H9 (cell line): ENCODE measurements at regions not wholly inside any gene's neighbourhood (a gene's known extent, or its start where the extent isn't known, plus 50 kb on each side); places are given as distances from the start of the nearest gene placed in this dataset.

Experiments used
- DNase-seq: peaks from one replicate; pipeline ENCODE4 v3.0.0-alpha.2; 2017
- H2AFZ ChIP-seq: one replicate; pipeline ENCODE4 v1.6.1; 2013; ENCODE audit warnings: mild to moderate bottlenecking, low read length, control low read depth, moderate library complexity
- H2AK5ac ChIP-seq: 2 replicates; pipeline ENCODE4 v1.6.1; 2013; ENCODE audit warnings: low read length, control low read depth, mixed read lengths; ENCODE audit not compliant: insufficient read length
- H2BK120ac ChIP-seq: one replicate; pipeline ENCODE4 v1.6.1; 2013; ENCODE audit warnings: low read depth, mild to moderate bottlenecking, low read length, control low read depth, inconsistent platforms; ENCODE audit not compliant: poor library complexity, severe bottlenecking
- H2BK12ac ChIP-seq: 2 replicates; pipeline ENCODE4 v1.6.1; 2013; ENCODE audit warnings: low read length, control low read depth, mixed read lengths, low read depth; ENCODE audit not compliant: insufficient read length
- H2BK15ac ChIP-seq: 2 replicates; pipeline ENCODE4 v1.6.1; 2013; ENCODE audit warnings: low read depth, low read length, control low read depth
- H2BK20ac ChIP-seq: one replicate; pipeline ENCODE4 v1.6.1; 2013; ENCODE audit warnings: low read depth, mild to moderate bottlenecking, low read length, control low read depth, inconsistent platforms; ENCODE audit not compliant: poor library complexity, severe bottlenecking
- H2BK5ac ChIP-seq: 2 replicates; pipeline ENCODE4 v1.6.1; 2013; ENCODE audit warnings: low read length, control low read depth, mixed read lengths; ENCODE audit not compliant: insufficient read length
- H3K14ac ChIP-seq: 2 replicates; pipeline ENCODE4 v1.6.1; 2013; ENCODE audit warnings: low read length, control low read depth; ENCODE audit not compliant: insufficient read depth
- H3K18ac ChIP-seq: 2 replicates; pipeline ENCODE4 v1.6.1; 2013; ENCODE audit warnings: low read depth, mild to moderate bottlenecking, mixed read lengths, low read length, control low read depth; ENCODE audit not compliant: insufficient read length
- H3K23ac ChIP-seq: 2 replicates; pipeline ENCODE4 v1.6.1; 2013; ENCODE audit warnings: low read length, control low read depth, mixed read lengths, low read depth; ENCODE audit not compliant: insufficient read length
- H3K23me2 ChIP-seq: 2 replicates; pipeline ENCODE4 v1.6.1; 2013; ENCODE audit warnings: low read depth, mild to moderate bottlenecking, mixed read lengths, low read length, control low read depth; ENCODE audit not compliant: insufficient read length, poor library complexity, severe bottlenecking
- H3K27ac ChIP-seq: 2 replicates; pipeline ENCODE4 v1.5.1; 2013; ENCODE audit warnings: low read length, control low read depth, mixed read lengths, low read depth; ENCODE audit not compliant: insufficient read length
- H3K27me3 ChIP-seq: 2 replicates; pipeline ENCODE4 v1.6.1; 2013; ENCODE audit warnings: low read length, control low read depth, inconsistent platforms; ENCODE audit not compliant: insufficient read depth
- H3K4ac ChIP-seq: 2 replicates; pipeline ENCODE4 v1.6.1; 2013; ENCODE audit warnings: low read depth, mild to moderate bottlenecking, control low read depth, inconsistent platforms, low read length, moderate library complexity
- H3K4me1 ChIP-seq: 2 replicates; pipeline ENCODE4 v1.6.1; 2013; ENCODE audit warnings: low read length, control low read depth, inconsistent platforms; ENCODE audit not compliant: insufficient read depth
- H3K4me2 ChIP-seq: 2 replicates; pipeline ENCODE4 v1.6.1; 2013; ENCODE audit warnings: low read length, control low read depth, mixed read lengths; ENCODE audit not compliant: insufficient read length, insufficient read depth
- H3K56ac ChIP-seq: 2 replicates; pipeline ENCODE4 v1.6.1; 2013; ENCODE audit warnings: low read depth, mild to moderate bottlenecking, mixed read lengths, low read length, control low read depth; ENCODE audit not compliant: insufficient read length
- H3K79me1 ChIP-seq: 2 replicates; pipeline ENCODE4 v1.6.1; 2013; ENCODE audit warnings: low read depth, mild to moderate bottlenecking, moderate library complexity, low read length, control low read depth, inconsistent platforms; ENCODE audit not compliant: insufficient read depth, poor library complexity, severe bottlenecking
- H3K79me2 ChIP-seq: 2 replicates; pipeline ENCODE4 v1.6.1; 2013; ENCODE audit warnings: low read length, control low read depth, inconsistent platforms; ENCODE audit not compliant: insufficient read depth
- H3K9ac ChIP-seq: 2 replicates; pipeline ENCODE4 v1.6.1; 2013; ENCODE audit warnings: low read length, control low read depth, mixed read lengths; ENCODE audit not compliant: insufficient read length; ENCODE audit errors: extremely low read depth
- H3K9me3 ChIP-seq: one replicate; pipeline ENCODE4 v1.6.1; 2013; ENCODE audit warnings: low read depth, low read length, inconsistent platforms; ENCODE audit not compliant: control insufficient read depth
- H3T11ph ChIP-seq: one replicate; pipeline ENCODE4 v1.6.1; 2013; ENCODE audit warnings: mild to moderate bottlenecking, low read length, control low read depth, inconsistent platforms
- H4K20me1 ChIP-seq: one replicate; pipeline ENCODE4 v1.6.1; 2013; ENCODE audit not compliant: control insufficient read depth, insufficient read length, insufficient read depth
- H4K5ac ChIP-seq: 2 replicates; pipeline ENCODE4 v1.6.1; 2013; ENCODE audit warnings: low read depth, mild to moderate bottlenecking, mixed read lengths, low read length, control low read depth; ENCODE audit not compliant: insufficient read length
- H4K8ac ChIP-seq: replicated peaks from 2 replicates; pipeline ENCODE4 v1.6.1; 2013; ENCODE audit warnings: low read length, control low read depth, mixed read lengths, low read depth; ENCODE audit not compliant: insufficient read length
- H4K91ac ChIP-seq: 2 replicates; pipeline ENCODE4 v1.6.1; 2013; ENCODE audit warnings: low read depth, mild to moderate bottlenecking, moderate library complexity, mixed read lengths, low read length, control low read depth; ENCODE audit not compliant: insufficient read length
- H3K27ac Mint-ChIP-seq, 3 experiments: 2 replicates in 2 of 3; 3 replicates in 1 of 3; pipeline ENCODE4 v1.8.0; 2020 to 2021; ENCODE audit warnings: mixed read lengths in 3 of 3, mild to moderate bottlenecking in 1 of 3, moderate library complexity in 1 of 3
- H3K27me3 Mint-ChIP-seq: 2 replicates; pipeline ENCODE4 v1.8.0; 2021; ENCODE audit warnings: low read depth, mild to moderate bottlenecking, moderate library complexity, mixed read lengths
- H3K36me3 Mint-ChIP-seq, 3 experiments: 2 replicates in 2 of 3; 3 replicates in 1 of 3; pipeline ENCODE4 v1.8.0; 2020 to 2021; ENCODE audit warnings: low read depth in 3 of 3, mixed read lengths in 3 of 3; ENCODE audit not compliant: insufficient read depth in 1 of 3
- H3K4me1 Mint-ChIP-seq, 2 experiments: 2 replicates each; pipeline ENCODE4 v1.8.0; 2020; ENCODE audit warnings: mixed read lengths in 2 of 2
- H3K4me3 Mint-ChIP-seq, 2 experiments: 2 replicates in 1 of 2; 3 replicates in 1 of 2; pipeline ENCODE4 v1.8.0; 2020 to 2021; ENCODE audit warnings: mild to moderate bottlenecking in 2 of 2, mixed read lengths in 2 of 2, moderate library complexity in 1 of 2
- H3K9me3 Mint-ChIP-seq, 2 experiments: 2 replicates in 1 of 2; 3 replicates in 1 of 2; pipeline ENCODE4 v1.8.0; 2020; ENCODE audit warnings: mild to moderate bottlenecking in 2 of 2, mixed read lengths in 2 of 2, moderate library complexity in 1 of 2
- WGBS: extraction: QIAGEN DNeasy Blood & Tissue Kit; methylation state at CpG from one replicate; pipeline ENCODE4 v1.1.7; 2013; ENCODE audit warnings: missing lambda C conversion rate, low lambda C conversion rate, mixed read lengths; ENCODE audit not compliant: insufficient read length; ENCODE audit errors: extremely low coverage; 5-methylcytosine and 5-hydroxymethylcytosine counted together
- TF ChIP-seq, protein P1 (sequence below): fragments of 200-600 bp; sonication (generic); conservative IDR thresholded peaks from 3 replicates; pipeline ENCODE4 v1.8.0; 2021; ENCODE audit warnings: antibody characterized with exemption, mild to moderate bottlenecking

DNA sequence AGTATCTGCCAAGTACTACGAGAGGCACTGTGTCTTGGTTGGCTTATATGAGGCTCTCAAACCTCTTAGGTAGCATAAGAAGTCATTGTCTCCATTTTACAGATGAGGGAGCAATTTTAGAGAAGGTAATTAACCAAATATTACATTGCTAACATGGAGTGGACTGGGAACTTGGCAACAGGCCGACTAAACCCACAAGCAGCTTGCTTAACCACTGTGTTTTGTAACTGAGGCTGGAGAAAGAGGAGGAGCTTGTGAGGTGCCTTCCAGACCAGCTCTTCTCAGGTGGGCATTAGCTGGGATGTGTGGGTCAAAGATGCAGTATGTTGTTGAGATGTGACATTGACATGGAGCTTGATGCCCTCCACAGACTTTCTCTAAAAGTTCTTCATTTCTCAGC, 835.6 kb upstream of the RBFOX1 start:
- no peak overlapping the region for H3T11ph ChIP-seq
- no peaks in the 10 kb centered on the region for H3K23me2 ChIP-seq
- no peaks in the 10 kb centered on the region for H3K9me3 Mint-ChIP-seq
- H2BK20ac ChIP-seq: no peak overlapping the region
- H3K36me3 Mint-ChIP-seq: no peaks in the 10 kb centered on the region
- no peaks in the 10 kb centered on the region for H3K79me2 ChIP-seq
- WGBS: no CpG with 5 or more reads among the region's 2 CpGs
- no peaks in the 10 kb centered on the region for H3K27me3 ChIP-seq
- no peak overlapping the region for H4K91ac ChIP-seq
- H2BK120ac ChIP-seq: no peak overlapping the region
- H3K9me3 ChIP-seq: no peaks in the 10 kb centered on the region
- H3K56ac ChIP-seq: no peak overlapping the region
- H4K5ac ChIP-seq: no peak overlapping the region
- no peak overlapping the region for H3K27ac Mint-ChIP-seq
- H3K79me1 ChIP-seq: no peaks in the 10 kb centered on the region
- no peak overlapping the region for H3K4ac ChIP-seq
- no peaks in the 10 kb centered on the region for H3K4me1 ChIP-seq
- no peak overlapping the region for H2BK15ac ChIP-seq
- TF ChIP-seq, protein P1, sequence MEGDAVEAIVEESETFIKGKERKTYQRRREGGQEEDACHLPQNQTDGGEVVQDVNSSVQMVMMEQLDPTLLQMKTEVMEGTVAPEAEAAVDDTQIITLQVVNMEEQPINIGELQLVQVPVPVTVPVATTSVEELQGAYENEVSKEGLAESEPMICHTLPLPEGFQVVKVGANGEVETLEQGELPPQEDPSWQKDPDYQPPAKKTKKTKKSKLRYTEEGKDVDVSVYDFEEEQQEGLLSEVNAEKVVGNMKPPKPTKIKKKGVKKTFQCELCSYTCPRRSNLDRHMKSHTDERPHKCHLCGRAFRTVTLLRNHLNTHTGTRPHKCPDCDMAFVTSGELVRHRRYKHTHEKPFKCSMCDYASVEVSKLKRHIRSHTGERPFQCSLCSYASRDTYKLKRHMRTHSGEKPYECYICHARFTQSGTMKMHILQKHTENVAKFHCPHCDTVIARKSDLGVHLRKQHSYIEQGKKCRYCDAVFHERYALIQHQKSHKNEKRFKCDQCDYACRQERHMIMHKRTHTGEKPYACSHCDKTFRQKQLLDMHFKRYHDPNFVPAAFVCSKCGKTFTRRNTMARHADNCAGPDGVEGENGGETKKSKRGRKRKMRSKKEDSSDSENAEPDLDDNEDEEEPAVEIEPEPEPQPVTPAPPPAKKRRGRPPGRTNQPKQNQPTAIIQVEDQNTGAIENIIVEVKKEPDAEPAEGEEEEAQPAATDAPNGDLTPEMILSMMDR: no peak
- DNase-seq: no peak
- H2BK12ac ChIP-seq: no peak overlapping the region
- H3K23ac ChIP-seq: no peak overlapping the region
- no peak overlapping the region for H2AFZ ChIP-seq
- H3K27me3 Mint-ChIP-seq: no peaks in the 10 kb centered on the region
- no peak overlapping the region for H3K14ac ChIP-seq
- H3K4me3 Mint-ChIP-seq: no peak overlapping the region
- no peaks in the 10 kb centered on the region for H4K20me1 ChIP-seq
- H2BK5ac ChIP-seq: no peak overlapping the region
- no peak overlapping the region for H3K4me2 ChIP-seq
- no peak overlapping the region for H4K8ac ChIP-seq
- no peak overlapping the region for H3K27ac ChIP-seq
- H3K4me1 Mint-ChIP-seq: 0 out of 4 replicates have a peak, but pooled peaks cover 0 to 3% of the 10 kb centered on the region in 2 experiments
- H3K9ac ChIP-seq: no peak overlapping the region
- no peak overlapping the region for H3K18ac ChIP-seq
- no peak overlapping the region for H2AK5ac ChIP-seq
